ENCODE measurements at regions not wholly inside any gene's neighbourhood (a gene's known extent, or its start where the extent isn't known, plus 50 kb on each side); places are given as distances from the start of the nearest gene placed in this dataset.

GRCh38 chr9:26163931-26164330 is 485.7 kb upstream of the TUSC1 start:
- TF ChIP-seq CTCF (IDR thresholded peaks at IDR 0.05), result no peak
- TF ChIP-seq POLR2A (IDR thresholded peaks at IDR 0.05), result no peak
